H9 (cell line): ENCODE measurements at regions not wholly inside any gene's neighbourhood (a gene's known extent, or its start where the extent isn't known, plus 50 kb on each side); places are given as distances from the start of the nearest gene placed in this dataset.

Experiments
- DNase-seq: peaks from one replicate; pipeline ENCODE4 v3.0.0-alpha.2; 2017
- H2AFZ ChIP-seq: one replicate; pipeline ENCODE4 v1.6.1; 2013; ENCODE audit warnings: mild to moderate bottlenecking, low read length, control low read depth, moderate library complexity
- H2AK5ac ChIP-seq: 2 replicates; pipeline ENCODE4 v1.6.1; 2013; ENCODE audit warnings: low read length, control low read depth, mixed read lengths; ENCODE audit not compliant: insufficient read length
- H2BK120ac ChIP-seq: one replicate; pipeline ENCODE4 v1.6.1; 2013; ENCODE audit warnings: low read depth, mild to moderate bottlenecking, low read length, control low read depth, inconsistent platforms; ENCODE audit not compliant: poor library complexity, severe bottlenecking
- H2BK12ac ChIP-seq: 2 replicates; pipeline ENCODE4 v1.6.1; 2013; ENCODE audit warnings: low read length, control low read depth, mixed read lengths, low read depth; ENCODE audit not compliant: insufficient read length
- H2BK15ac ChIP-seq: 2 replicates; pipeline ENCODE4 v1.6.1; 2013; ENCODE audit warnings: low read depth, low read length, control low read depth
- H2BK20ac ChIP-seq: one replicate; pipeline ENCODE4 v1.6.1; 2013; ENCODE audit warnings: low read depth, mild to moderate bottlenecking, low read length, control low read depth, inconsistent platforms; ENCODE audit not compliant: poor library complexity, severe bottlenecking
- H2BK5ac ChIP-seq: 2 replicates; pipeline ENCODE4 v1.6.1; 2013; ENCODE audit warnings: low read length, control low read depth, mixed read lengths; ENCODE audit not compliant: insufficient read length
- H3K14ac ChIP-seq: 2 replicates; pipeline ENCODE4 v1.6.1; 2013; ENCODE audit warnings: low read length, control low read depth; ENCODE audit not compliant: insufficient read depth
- H3K18ac ChIP-seq: 2 replicates; pipeline ENCODE4 v1.6.1; 2013; ENCODE audit warnings: low read depth, mild to moderate bottlenecking, mixed read lengths, low read length, control low read depth; ENCODE audit not compliant: insufficient read length
- H3K23ac ChIP-seq: 2 replicates; pipeline ENCODE4 v1.6.1; 2013; ENCODE audit warnings: low read length, control low read depth, mixed read lengths, low read depth; ENCODE audit not compliant: insufficient read length
- H3K23me2 ChIP-seq: 2 replicates; pipeline ENCODE4 v1.6.1; 2013; ENCODE audit warnings: low read depth, mild to moderate bottlenecking, mixed read lengths, low read length, control low read depth; ENCODE audit not compliant: insufficient read length, poor library complexity, severe bottlenecking
- H3K27ac ChIP-seq: 2 replicates; pipeline ENCODE4 v1.5.1; 2013; ENCODE audit warnings: low read length, control low read depth, mixed read lengths, low read depth; ENCODE audit not compliant: insufficient read length
- H3K27me3 ChIP-seq: 2 replicates; pipeline ENCODE4 v1.6.1; 2013; ENCODE audit warnings: low read length, control low read depth, inconsistent platforms; ENCODE audit not compliant: insufficient read depth
- H3K4ac ChIP-seq: 2 replicates; pipeline ENCODE4 v1.6.1; 2013; ENCODE audit warnings: low read depth, mild to moderate bottlenecking, control low read depth, inconsistent platforms, low read length, moderate library complexity
- H3K4me1 ChIP-seq: 2 replicates; pipeline ENCODE4 v1.6.1; 2013; ENCODE audit warnings: low read length, control low read depth, inconsistent platforms; ENCODE audit not compliant: insufficient read depth
- H3K4me2 ChIP-seq: 2 replicates; pipeline ENCODE4 v1.6.1; 2013; ENCODE audit warnings: low read length, control low read depth, mixed read lengths; ENCODE audit not compliant: insufficient read length, insufficient read depth
- H3K56ac ChIP-seq: 2 replicates; pipeline ENCODE4 v1.6.1; 2013; ENCODE audit warnings: low read depth, mild to moderate bottlenecking, mixed read lengths, low read length, control low read depth; ENCODE audit not compliant: insufficient read length
- H3K79me1 ChIP-seq: 2 replicates; pipeline ENCODE4 v1.6.1; 2013; ENCODE audit warnings: low read depth, mild to moderate bottlenecking, moderate library complexity, low read length, control low read depth, inconsistent platforms; ENCODE audit not compliant: insufficient read depth, poor library complexity, severe bottlenecking
- H3K79me2 ChIP-seq: 2 replicates; pipeline ENCODE4 v1.6.1; 2013; ENCODE audit warnings: low read length, control low read depth, inconsistent platforms; ENCODE audit not compliant: insufficient read depth
- H3K9ac ChIP-seq: 2 replicates; pipeline ENCODE4 v1.6.1; 2013; ENCODE audit warnings: low read length, control low read depth, mixed read lengths; ENCODE audit not compliant: insufficient read length; ENCODE audit errors: extremely low read depth
- H3K9me3 ChIP-seq: one replicate; pipeline ENCODE4 v1.6.1; 2013; ENCODE audit warnings: low read depth, low read length, inconsistent platforms; ENCODE audit not compliant: control insufficient read depth
- H3T11ph ChIP-seq: one replicate; pipeline ENCODE4 v1.6.1; 2013; ENCODE audit warnings: mild to moderate bottlenecking, low read length, control low read depth, inconsistent platforms
- H4K20me1 ChIP-seq: one replicate; pipeline ENCODE4 v1.6.1; 2013; ENCODE audit not compliant: control insufficient read depth, insufficient read length, insufficient read depth
- H4K5ac ChIP-seq: 2 replicates; pipeline ENCODE4 v1.6.1; 2013; ENCODE audit warnings: low read depth, mild to moderate bottlenecking, mixed read lengths, low read length, control low read depth; ENCODE audit not compliant: insufficient read length
- H4K8ac ChIP-seq: replicated peaks from 2 replicates; pipeline ENCODE4 v1.6.1; 2013; ENCODE audit warnings: low read length, control low read depth, mixed read lengths, low read depth; ENCODE audit not compliant: insufficient read length
- H4K91ac ChIP-seq: 2 replicates; pipeline ENCODE4 v1.6.1; 2013; ENCODE audit warnings: low read depth, mild to moderate bottlenecking, moderate library complexity, mixed read lengths, low read length, control low read depth; ENCODE audit not compliant: insufficient read length
- H3K27ac Mint-ChIP-seq, 3 experiments: 2 replicates in 2 of 3; 3 replicates in 1 of 3; pipeline ENCODE4 v1.8.0; 2020 to 2021; ENCODE audit warnings: mixed read lengths in 3 of 3, mild to moderate bottlenecking in 1 of 3, moderate library complexity in 1 of 3
- H3K27me3 Mint-ChIP-seq: 2 replicates; pipeline ENCODE4 v1.8.0; 2021; ENCODE audit warnings: low read depth, mild to moderate bottlenecking, moderate library complexity, mixed read lengths
- H3K36me3 Mint-ChIP-seq, 3 experiments: 2 replicates in 2 of 3; 3 replicates in 1 of 3; pipeline ENCODE4 v1.8.0; 2020 to 2021; ENCODE audit warnings: low read depth in 3 of 3, mixed read lengths in 3 of 3; ENCODE audit not compliant: insufficient read depth in 1 of 3
- H3K4me1 Mint-ChIP-seq, 2 experiments: 2 replicates each; pipeline ENCODE4 v1.8.0; 2020; ENCODE audit warnings: mixed read lengths in 2 of 2
- H3K4me3 Mint-ChIP-seq, 2 experiments: 2 replicates in 1 of 2; 3 replicates in 1 of 2; pipeline ENCODE4 v1.8.0; 2020 to 2021; ENCODE audit warnings: mild to moderate bottlenecking in 2 of 2, mixed read lengths in 2 of 2, moderate library complexity in 1 of 2
- H3K9me3 Mint-ChIP-seq, 2 experiments: 2 replicates in 1 of 2; 3 replicates in 1 of 2; pipeline ENCODE4 v1.8.0; 2020; ENCODE audit warnings: mild to moderate bottlenecking in 2 of 2, mixed read lengths in 2 of 2, moderate library complexity in 1 of 2
- WGBS: extraction: QIAGEN DNeasy Blood & Tissue Kit; methylation state at CpG from one replicate; pipeline ENCODE4 v1.1.7; 2013; ENCODE audit warnings: missing lambda C conversion rate, low lambda C conversion rate, mixed read lengths; ENCODE audit not compliant: insufficient read length; ENCODE audit errors: extremely low coverage; 5-methylcytosine and 5-hydroxymethylcytosine counted together
- TF ChIP-seq, protein P1 (sequence below): fragments of 200-600 bp; sonication (generic); conservative IDR thresholded peaks from 3 replicates; pipeline ENCODE4 v1.8.0; 2021; ENCODE audit warnings: antibody characterized with exemption, mild to moderate bottlenecking

DNA sequence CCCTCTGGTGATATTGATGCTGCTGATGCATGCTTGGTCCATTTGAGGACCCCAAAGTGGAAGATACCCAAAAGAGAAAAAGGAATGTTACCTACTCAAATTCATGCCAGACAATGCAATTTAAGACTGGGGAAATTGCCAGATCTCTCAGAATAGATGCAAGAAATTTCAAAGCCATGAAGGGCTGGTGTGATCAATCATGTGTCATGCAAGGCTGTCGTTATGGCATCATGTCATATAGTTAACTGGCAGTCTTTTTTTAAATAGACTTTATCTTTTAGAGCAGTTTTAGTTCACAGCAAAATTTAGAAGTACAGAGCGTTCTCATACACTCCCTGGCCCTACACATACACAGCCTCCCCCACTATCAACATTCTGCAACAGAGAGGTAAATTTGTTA lies 53.1 kb upstream of the ABHD2 start:
- Histone ChIP-seq H3K23me2 (no peaks in the 10 kb centered on the region), H3K56ac (no peak overlapping the region), H3K14ac (no peak overlapping the region), H3K4me2 (no peak overlapping the region), H3T11ph (no peak overlapping the region), H3K18ac (no peak overlapping the region), H2BK120ac (no peak overlapping the region), H3K27me3 (no peaks in the 10 kb centered on the region), H4K20me1 (no peaks in the 10 kb centered on the region), H3K79me2 (no peaks in the 10 kb centered on the region), H3K9ac (no peak overlapping the region), H2AK5ac (no peak overlapping the region), H3K9me3 (no peaks in the 10 kb centered on the region), H3K23ac (no peak overlapping the region), H3K4me1 (no peaks in the 10 kb centered on the region), H4K5ac (no peak overlapping the region), H3K4ac (no peak overlapping the region), H2AFZ (no peak overlapping the region), H2BK5ac (no peak overlapping the region), H2BK20ac (no peak overlapping the region), H4K8ac (no peak overlapping the region), H2BK15ac (no peak overlapping the region), H3K79me1 (no peaks in the 10 kb centered on the region), H3K27ac (no peak overlapping the region), H2BK12ac (no peak overlapping the region), H4K91ac (no peak overlapping the region)
- no peak for DNase-seq
- H3K4me3 Mint-ChIP-seq, result no peak overlapping the region
- TF ChIP-seq, protein P1, sequence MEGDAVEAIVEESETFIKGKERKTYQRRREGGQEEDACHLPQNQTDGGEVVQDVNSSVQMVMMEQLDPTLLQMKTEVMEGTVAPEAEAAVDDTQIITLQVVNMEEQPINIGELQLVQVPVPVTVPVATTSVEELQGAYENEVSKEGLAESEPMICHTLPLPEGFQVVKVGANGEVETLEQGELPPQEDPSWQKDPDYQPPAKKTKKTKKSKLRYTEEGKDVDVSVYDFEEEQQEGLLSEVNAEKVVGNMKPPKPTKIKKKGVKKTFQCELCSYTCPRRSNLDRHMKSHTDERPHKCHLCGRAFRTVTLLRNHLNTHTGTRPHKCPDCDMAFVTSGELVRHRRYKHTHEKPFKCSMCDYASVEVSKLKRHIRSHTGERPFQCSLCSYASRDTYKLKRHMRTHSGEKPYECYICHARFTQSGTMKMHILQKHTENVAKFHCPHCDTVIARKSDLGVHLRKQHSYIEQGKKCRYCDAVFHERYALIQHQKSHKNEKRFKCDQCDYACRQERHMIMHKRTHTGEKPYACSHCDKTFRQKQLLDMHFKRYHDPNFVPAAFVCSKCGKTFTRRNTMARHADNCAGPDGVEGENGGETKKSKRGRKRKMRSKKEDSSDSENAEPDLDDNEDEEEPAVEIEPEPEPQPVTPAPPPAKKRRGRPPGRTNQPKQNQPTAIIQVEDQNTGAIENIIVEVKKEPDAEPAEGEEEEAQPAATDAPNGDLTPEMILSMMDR, result no peak
- peaks cover 6% of the 10 kb centered on the region for H3K27me3 Mint-ChIP-seq
- H3K36me3 Mint-ChIP-seq, result peaks cover 2 to 8% (median 2%) of the 10 kb centered on the region in 3 experiments; a peak in 3 of 7 replicates
- no CpG with 5 or more reads among the region's 2 CpGs for WGBS
- peaks cover 4 to 6% of the 10 kb centered on the region in 2 experiments; a peak in 4 of 5 replicates for H3K9me3 Mint-ChIP-seq
- no peaks in the 10 kb centered on the region for H3K4me1 Mint-ChIP-seq
- no peak overlapping the region for H3K27ac Mint-ChIP-seq
